ENCODE measurements at regions not wholly inside any gene's neighbourhood (a gene's known extent, or its start where the extent isn't known, plus 50 kb on each side); places are given as distances from the start of the nearest gene placed in this dataset.

DNA sequence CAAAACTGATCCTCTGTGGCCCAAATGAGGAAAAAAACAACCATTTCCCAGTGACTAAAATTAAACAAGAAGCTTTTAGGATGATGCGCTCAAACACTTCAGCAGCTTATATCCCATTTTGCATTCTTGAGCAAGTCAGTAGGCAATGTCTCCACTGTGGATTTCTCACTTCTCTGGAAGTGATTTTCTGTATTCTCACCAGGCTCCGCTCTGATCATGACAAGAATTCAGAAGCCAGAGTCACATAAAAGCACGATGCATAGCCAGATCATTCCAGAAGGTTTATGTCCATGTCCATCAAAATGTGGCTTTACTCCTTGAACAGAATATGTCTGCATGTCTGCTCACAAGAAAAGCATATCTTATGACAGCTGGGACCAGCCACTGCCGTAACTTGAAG lies 481.4 kb downstream of the ADRA2A start:
- no peak for TF ChIP-seq POLR2AphosphoS5 (IDR thresholded peaks at IDR 0.05; ENCODE audit: low read depth, low read length)
- no peak for TF ChIP-seq EZH2 (IDR thresholded peaks at IDR 0.05; ENCODE audit: low read depth, low read length, severe bottlenecking)
- no peak for TF ChIP-seq EP300 (IDR thresholded peaks at IDR 0.05; ENCODE audit: borderline replicate concordance in 1 of 2, low read depth in 2 of 2, low read length in 2 of 2)
- TF ChIP-seq POLR2A (IDR thresholded peaks at IDR 0.05; ENCODE audit: control extremely low read depth in 1 of 2, low read depth in 2 of 2, low read length in 2 of 2): no peak
- TF ChIP-seq, protein P1, sequence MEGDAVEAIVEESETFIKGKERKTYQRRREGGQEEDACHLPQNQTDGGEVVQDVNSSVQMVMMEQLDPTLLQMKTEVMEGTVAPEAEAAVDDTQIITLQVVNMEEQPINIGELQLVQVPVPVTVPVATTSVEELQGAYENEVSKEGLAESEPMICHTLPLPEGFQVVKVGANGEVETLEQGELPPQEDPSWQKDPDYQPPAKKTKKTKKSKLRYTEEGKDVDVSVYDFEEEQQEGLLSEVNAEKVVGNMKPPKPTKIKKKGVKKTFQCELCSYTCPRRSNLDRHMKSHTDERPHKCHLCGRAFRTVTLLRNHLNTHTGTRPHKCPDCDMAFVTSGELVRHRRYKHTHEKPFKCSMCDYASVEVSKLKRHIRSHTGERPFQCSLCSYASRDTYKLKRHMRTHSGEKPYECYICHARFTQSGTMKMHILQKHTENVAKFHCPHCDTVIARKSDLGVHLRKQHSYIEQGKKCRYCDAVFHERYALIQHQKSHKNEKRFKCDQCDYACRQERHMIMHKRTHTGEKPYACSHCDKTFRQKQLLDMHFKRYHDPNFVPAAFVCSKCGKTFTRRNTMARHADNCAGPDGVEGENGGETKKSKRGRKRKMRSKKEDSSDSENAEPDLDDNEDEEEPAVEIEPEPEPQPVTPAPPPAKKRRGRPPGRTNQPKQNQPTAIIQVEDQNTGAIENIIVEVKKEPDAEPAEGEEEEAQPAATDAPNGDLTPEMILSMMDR (IDR thresholded peaks at IDR 0.05; ENCODE audit: control extremely low read depth in 1 of 3, insufficient read depth in 1 of 3, low read depth in 1 of 3, low read length in 3 of 3): no peak

Data from H1 (cell line).